H9 (cell line): ENCODE measurements at regions not wholly inside any gene's neighbourhood (a gene's known extent, or its start where the extent isn't known, plus 50 kb on each side); places are given as distances from the start of the nearest gene placed in this dataset.

ENCODE experiments used
- DNase-seq: peaks from one replicate; pipeline ENCODE4 v3.0.0-alpha.2; 2017
- H2AFZ ChIP-seq: one replicate; pipeline ENCODE4 v1.6.1; 2013; ENCODE audit warnings: mild to moderate bottlenecking, low read length, control low read depth, moderate library complexity
- H2AK5ac ChIP-seq: 2 replicates; pipeline ENCODE4 v1.6.1; 2013; ENCODE audit warnings: low read length, control low read depth, mixed read lengths; ENCODE audit not compliant: insufficient read length
- H2BK120ac ChIP-seq: one replicate; pipeline ENCODE4 v1.6.1; 2013; ENCODE audit warnings: low read depth, mild to moderate bottlenecking, low read length, control low read depth, inconsistent platforms; ENCODE audit not compliant: poor library complexity, severe bottlenecking
- H2BK12ac ChIP-seq: 2 replicates; pipeline ENCODE4 v1.6.1; 2013; ENCODE audit warnings: low read length, control low read depth, mixed read lengths, low read depth; ENCODE audit not compliant: insufficient read length
- H2BK15ac ChIP-seq: 2 replicates; pipeline ENCODE4 v1.6.1; 2013; ENCODE audit warnings: low read depth, low read length, control low read depth
- H2BK20ac ChIP-seq: one replicate; pipeline ENCODE4 v1.6.1; 2013; ENCODE audit warnings: low read depth, mild to moderate bottlenecking, low read length, control low read depth, inconsistent platforms; ENCODE audit not compliant: poor library complexity, severe bottlenecking
- H2BK5ac ChIP-seq: 2 replicates; pipeline ENCODE4 v1.6.1; 2013; ENCODE audit warnings: low read length, control low read depth, mixed read lengths; ENCODE audit not compliant: insufficient read length
- H3K14ac ChIP-seq: 2 replicates; pipeline ENCODE4 v1.6.1; 2013; ENCODE audit warnings: low read length, control low read depth; ENCODE audit not compliant: insufficient read depth
- H3K18ac ChIP-seq: 2 replicates; pipeline ENCODE4 v1.6.1; 2013; ENCODE audit warnings: low read depth, mild to moderate bottlenecking, mixed read lengths, low read length, control low read depth; ENCODE audit not compliant: insufficient read length
- H3K23ac ChIP-seq: 2 replicates; pipeline ENCODE4 v1.6.1; 2013; ENCODE audit warnings: low read length, control low read depth, mixed read lengths, low read depth; ENCODE audit not compliant: insufficient read length
- H3K23me2 ChIP-seq: 2 replicates; pipeline ENCODE4 v1.6.1; 2013; ENCODE audit warnings: low read depth, mild to moderate bottlenecking, mixed read lengths, low read length, control low read depth; ENCODE audit not compliant: insufficient read length, poor library complexity, severe bottlenecking
- H3K27ac ChIP-seq: 2 replicates; pipeline ENCODE4 v1.5.1; 2013; ENCODE audit warnings: low read length, control low read depth, mixed read lengths, low read depth; ENCODE audit not compliant: insufficient read length
- H3K27me3 ChIP-seq: 2 replicates; pipeline ENCODE4 v1.6.1; 2013; ENCODE audit warnings: low read length, control low read depth, inconsistent platforms; ENCODE audit not compliant: insufficient read depth
- H3K4ac ChIP-seq: 2 replicates; pipeline ENCODE4 v1.6.1; 2013; ENCODE audit warnings: low read depth, mild to moderate bottlenecking, control low read depth, inconsistent platforms, low read length, moderate library complexity
- H3K4me1 ChIP-seq: 2 replicates; pipeline ENCODE4 v1.6.1; 2013; ENCODE audit warnings: low read length, control low read depth, inconsistent platforms; ENCODE audit not compliant: insufficient read depth
- H3K4me2 ChIP-seq: 2 replicates; pipeline ENCODE4 v1.6.1; 2013; ENCODE audit warnings: low read length, control low read depth, mixed read lengths; ENCODE audit not compliant: insufficient read length, insufficient read depth
- H3K56ac ChIP-seq: 2 replicates; pipeline ENCODE4 v1.6.1; 2013; ENCODE audit warnings: low read depth, mild to moderate bottlenecking, mixed read lengths, low read length, control low read depth; ENCODE audit not compliant: insufficient read length
- H3K79me1 ChIP-seq: 2 replicates; pipeline ENCODE4 v1.6.1; 2013; ENCODE audit warnings: low read depth, mild to moderate bottlenecking, moderate library complexity, low read length, control low read depth, inconsistent platforms; ENCODE audit not compliant: insufficient read depth, poor library complexity, severe bottlenecking
- H3K79me2 ChIP-seq: 2 replicates; pipeline ENCODE4 v1.6.1; 2013; ENCODE audit warnings: low read length, control low read depth, inconsistent platforms; ENCODE audit not compliant: insufficient read depth
- H3K9ac ChIP-seq: 2 replicates; pipeline ENCODE4 v1.6.1; 2013; ENCODE audit warnings: low read length, control low read depth, mixed read lengths; ENCODE audit not compliant: insufficient read length; ENCODE audit errors: extremely low read depth
- H3K9me3 ChIP-seq: one replicate; pipeline ENCODE4 v1.6.1; 2013; ENCODE audit warnings: low read depth, low read length, inconsistent platforms; ENCODE audit not compliant: control insufficient read depth
- H3T11ph ChIP-seq: one replicate; pipeline ENCODE4 v1.6.1; 2013; ENCODE audit warnings: mild to moderate bottlenecking, low read length, control low read depth, inconsistent platforms
- H4K20me1 ChIP-seq: one replicate; pipeline ENCODE4 v1.6.1; 2013; ENCODE audit not compliant: control insufficient read depth, insufficient read length, insufficient read depth
- H4K5ac ChIP-seq: 2 replicates; pipeline ENCODE4 v1.6.1; 2013; ENCODE audit warnings: low read depth, mild to moderate bottlenecking, mixed read lengths, low read length, control low read depth; ENCODE audit not compliant: insufficient read length
- H4K8ac ChIP-seq: replicated peaks from 2 replicates; pipeline ENCODE4 v1.6.1; 2013; ENCODE audit warnings: low read length, control low read depth, mixed read lengths, low read depth; ENCODE audit not compliant: insufficient read length
- H4K91ac ChIP-seq: 2 replicates; pipeline ENCODE4 v1.6.1; 2013; ENCODE audit warnings: low read depth, mild to moderate bottlenecking, moderate library complexity, mixed read lengths, low read length, control low read depth; ENCODE audit not compliant: insufficient read length
- H3K27ac Mint-ChIP-seq, 3 experiments: 2 replicates in 2 of 3; 3 replicates in 1 of 3; pipeline ENCODE4 v1.8.0; 2020 to 2021; ENCODE audit warnings: mixed read lengths in 3 of 3, mild to moderate bottlenecking in 1 of 3, moderate library complexity in 1 of 3
- H3K27me3 Mint-ChIP-seq: 2 replicates; pipeline ENCODE4 v1.8.0; 2021; ENCODE audit warnings: low read depth, mild to moderate bottlenecking, moderate library complexity, mixed read lengths
- H3K36me3 Mint-ChIP-seq, 3 experiments: 2 replicates in 2 of 3; 3 replicates in 1 of 3; pipeline ENCODE4 v1.8.0; 2020 to 2021; ENCODE audit warnings: low read depth in 3 of 3, mixed read lengths in 3 of 3; ENCODE audit not compliant: insufficient read depth in 1 of 3
- H3K4me1 Mint-ChIP-seq, 2 experiments: 2 replicates each; pipeline ENCODE4 v1.8.0; 2020; ENCODE audit warnings: mixed read lengths in 2 of 2
- H3K4me3 Mint-ChIP-seq, 2 experiments: 2 replicates in 1 of 2; 3 replicates in 1 of 2; pipeline ENCODE4 v1.8.0; 2020 to 2021; ENCODE audit warnings: mild to moderate bottlenecking in 2 of 2, mixed read lengths in 2 of 2, moderate library complexity in 1 of 2
- H3K9me3 Mint-ChIP-seq, 2 experiments: 2 replicates in 1 of 2; 3 replicates in 1 of 2; pipeline ENCODE4 v1.8.0; 2020; ENCODE audit warnings: mild to moderate bottlenecking in 2 of 2, mixed read lengths in 2 of 2, moderate library complexity in 1 of 2
- TF ChIP-seq, protein P1 (sequence below): fragments of 200-600 bp; sonication (generic); conservative IDR thresholded peaks from 3 replicates; pipeline ENCODE4 v1.8.0; 2021; ENCODE audit warnings: antibody characterized with exemption, mild to moderate bottlenecking

DNA sequence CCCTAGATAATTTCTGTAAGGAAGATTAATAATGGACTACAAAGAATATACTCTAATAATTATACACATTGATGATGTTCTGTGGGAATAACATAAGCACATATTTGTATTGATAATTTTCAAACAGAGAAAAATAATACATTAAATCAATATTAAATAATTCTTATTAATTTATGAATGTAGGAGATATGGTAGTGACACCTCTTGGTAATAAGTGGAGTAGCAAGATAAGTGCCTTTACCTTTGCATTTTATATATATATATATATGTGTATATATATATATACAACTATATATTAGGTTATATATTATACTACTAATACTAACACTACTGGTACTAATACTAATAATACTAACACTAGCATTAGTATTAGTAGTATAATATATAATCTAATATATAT, 905.8 kb downstream of the SLITRK1 start:
- no peaks in the 10 kb centered on the region for H3K27me3 ChIP-seq
- H3K18ac ChIP-seq: no peak overlapping the region
- no peaks in the 10 kb centered on the region for H3K9me3 ChIP-seq
- no peak overlapping the region for H2BK20ac ChIP-seq
- no peak overlapping the region for H3K27ac ChIP-seq
- no peak overlapping the region for H2AFZ ChIP-seq
- H2AK5ac ChIP-seq: no peak overlapping the region
- TF ChIP-seq, protein P1, sequence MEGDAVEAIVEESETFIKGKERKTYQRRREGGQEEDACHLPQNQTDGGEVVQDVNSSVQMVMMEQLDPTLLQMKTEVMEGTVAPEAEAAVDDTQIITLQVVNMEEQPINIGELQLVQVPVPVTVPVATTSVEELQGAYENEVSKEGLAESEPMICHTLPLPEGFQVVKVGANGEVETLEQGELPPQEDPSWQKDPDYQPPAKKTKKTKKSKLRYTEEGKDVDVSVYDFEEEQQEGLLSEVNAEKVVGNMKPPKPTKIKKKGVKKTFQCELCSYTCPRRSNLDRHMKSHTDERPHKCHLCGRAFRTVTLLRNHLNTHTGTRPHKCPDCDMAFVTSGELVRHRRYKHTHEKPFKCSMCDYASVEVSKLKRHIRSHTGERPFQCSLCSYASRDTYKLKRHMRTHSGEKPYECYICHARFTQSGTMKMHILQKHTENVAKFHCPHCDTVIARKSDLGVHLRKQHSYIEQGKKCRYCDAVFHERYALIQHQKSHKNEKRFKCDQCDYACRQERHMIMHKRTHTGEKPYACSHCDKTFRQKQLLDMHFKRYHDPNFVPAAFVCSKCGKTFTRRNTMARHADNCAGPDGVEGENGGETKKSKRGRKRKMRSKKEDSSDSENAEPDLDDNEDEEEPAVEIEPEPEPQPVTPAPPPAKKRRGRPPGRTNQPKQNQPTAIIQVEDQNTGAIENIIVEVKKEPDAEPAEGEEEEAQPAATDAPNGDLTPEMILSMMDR: 0 out of 3 replicates have a peak, but pooled peaks have one; percentile 16
- H3K79me1 ChIP-seq: no peaks in the 10 kb centered on the region
- Mint-ChIP-seq H3K4me1 (peaks cover 0 to under 1% of the 10 kb centered on the region in 2 experiments; a peak in 1 of 4 replicates), H3K4me3 (no peak overlapping the region), H3K27ac (no peak overlapping the region), H3K27me3 (no peaks in the 10 kb centered on the region), H3K9me3 (no peaks in the 10 kb centered on the region; a peak in 1 of 5 replicates), H3K36me3 (no peaks in the 10 kb centered on the region)
- no peak overlapping the region for H2BK12ac ChIP-seq
- H3K79me2 ChIP-seq: no peaks in the 10 kb centered on the region
- H4K8ac ChIP-seq: no peak overlapping the region
- no peak overlapping the region for H2BK15ac ChIP-seq
- H4K20me1 ChIP-seq: no peaks in the 10 kb centered on the region
- DNase-seq: no peak
- no peak overlapping the region for H4K5ac ChIP-seq
- no peak overlapping the region for H2BK5ac ChIP-seq
- no peak overlapping the region for H3K9ac ChIP-seq
- no peak overlapping the region for H3K4me2 ChIP-seq
- no peak overlapping the region for H3T11ph ChIP-seq
- H3K23me2 ChIP-seq: no peaks in the 10 kb centered on the region
- H2BK120ac ChIP-seq: no peak overlapping the region
- no peak overlapping the region for H3K56ac ChIP-seq
- H3K4me1 ChIP-seq: no peaks in the 10 kb centered on the region
- H4K91ac ChIP-seq: no peak overlapping the region
- H3K14ac ChIP-seq: no peak overlapping the region
- H3K23ac ChIP-seq: no peak overlapping the region
- no peak overlapping the region for H3K4ac ChIP-seq
